Astrocyte (in vitro differentiated cells and primary cell): ENCODE measurements at regions not wholly inside any gene's neighbourhood (a gene's known extent, or its start where the extent isn't known, plus 50 kb on each side); places are given as distances from the start of the nearest gene placed in this dataset.

ENCODE experiments used
- DNase-seq: peaks from one replicate; pipeline ENCODE4 v3.0.0-alpha.2; 2010; ENCODE audit warnings: low read depth
- FAIRE-seq: peaks from 2 replicates; lab custom pipeline; 2011; peaks lifted over from hg19 to GRCh38; lab: Jason Lieb, UNC
- H2AFZ ChIP-seq: 2 replicates; pipeline ENCODE4 v1.6.0; 2012; ENCODE audit warnings: low read depth, low read length, inconsistent platforms
- H3K27ac ChIP-seq: 2 replicates; pipeline ENCODE4 v1.5.1; 2011; ENCODE audit warnings: low read depth, low read length, inconsistent platforms
- H3K27me3 ChIP-seq: 2 replicates; pipeline ENCODE4 v1.6.0; 2011; ENCODE audit warnings: low read length, inconsistent platforms; ENCODE audit not compliant: insufficient read depth
- H3K36me3 ChIP-seq: 2 replicates; pipeline ENCODE4 v1.5.1; 2011; ENCODE audit warnings: low read length, inconsistent platforms; ENCODE audit not compliant: insufficient read depth
- H3K4me1 ChIP-seq: 2 replicates; pipeline ENCODE4 v1.5.1; 2011; ENCODE audit warnings: low read length, inconsistent platforms; ENCODE audit not compliant: insufficient read depth
- H3K4me2 ChIP-seq: 2 replicates; pipeline ENCODE4 v1.6.0; 2012; ENCODE audit warnings: low read length, inconsistent platforms
- H3K4me3 ChIP-seq: 2 replicates; pipeline ENCODE4 v1.5.1; 2011; ENCODE audit warnings: low read depth, mild to moderate bottlenecking, low read length, inconsistent platforms; ENCODE audit not compliant: insufficient read depth
- H3K79me2 ChIP-seq: 2 replicates; pipeline ENCODE4 v1.6.0; 2012; ENCODE audit warnings: mild to moderate bottlenecking, low read length, inconsistent platforms; ENCODE audit not compliant: insufficient read depth
- H3K9ac ChIP-seq: 2 replicates; pipeline ENCODE4 v1.6.0; 2012; ENCODE audit warnings: mild to moderate bottlenecking, low read length, inconsistent platforms
- H3K9me3 ChIP-seq: 2 replicates; pipeline ENCODE4 v1.5.1; 2012; ENCODE audit warnings: low read depth, mild to moderate bottlenecking, low read length, inconsistent platforms; ENCODE audit not compliant: insufficient read depth
- H4K20me1 ChIP-seq: 2 replicates; pipeline ENCODE4 v1.6.0; 2012; ENCODE audit warnings: low read length, inconsistent platforms; ENCODE audit not compliant: insufficient read depth
- H3K27ac Mint-ChIP-seq: one replicate; pipeline ENCODE4 v1.8.0; 2021; ENCODE audit warnings: mild to moderate bottlenecking, mixed read lengths; ENCODE audit not compliant: unreplicated experiment
- H3K27me3 Mint-ChIP-seq: one replicate; pipeline ENCODE4 v1.8.0; 2021; ENCODE audit warnings: low read depth, mixed read lengths; ENCODE audit not compliant: unreplicated experiment
- H3K36me3 Mint-ChIP-seq: one replicate; pipeline ENCODE4 v1.8.0; 2021; ENCODE audit warnings: low read depth, mixed read lengths; ENCODE audit not compliant: unreplicated experiment
- H3K4me1 Mint-ChIP-seq: one replicate; pipeline ENCODE4 v1.8.0; 2021; ENCODE audit warnings: low read depth, mixed read lengths; ENCODE audit not compliant: unreplicated experiment
- H3K4me3 Mint-ChIP-seq: one replicate; pipeline ENCODE4 v1.8.0; 2021; ENCODE audit warnings: mild to moderate bottlenecking, moderate library complexity, mixed read lengths; ENCODE audit not compliant: unreplicated experiment
- H3K9me3 Mint-ChIP-seq: one replicate; pipeline ENCODE4 v1.8.0; 2021; ENCODE audit warnings: mild to moderate bottlenecking, mixed read lengths; ENCODE audit not compliant: unreplicated experiment
- EZH2 ChIP-seq: IDR thresholded peaks from 2 replicates; pipeline ENCODE4 v1.6.1; 2012; ENCODE audit warnings: mild to moderate bottlenecking, low read length, inconsistent platforms; ENCODE audit not compliant: insufficient read depth
- TF ChIP-seq, protein P1 (sequence below): IDR thresholded peaks from 2 replicates; pipeline ENCODE4 v1.5.1; 2011; ENCODE audit warnings: low read depth, mild to moderate bottlenecking, inconsistent platforms, low read length, moderate library complexity; ENCODE audit not compliant: insufficient read depth

DNA sequence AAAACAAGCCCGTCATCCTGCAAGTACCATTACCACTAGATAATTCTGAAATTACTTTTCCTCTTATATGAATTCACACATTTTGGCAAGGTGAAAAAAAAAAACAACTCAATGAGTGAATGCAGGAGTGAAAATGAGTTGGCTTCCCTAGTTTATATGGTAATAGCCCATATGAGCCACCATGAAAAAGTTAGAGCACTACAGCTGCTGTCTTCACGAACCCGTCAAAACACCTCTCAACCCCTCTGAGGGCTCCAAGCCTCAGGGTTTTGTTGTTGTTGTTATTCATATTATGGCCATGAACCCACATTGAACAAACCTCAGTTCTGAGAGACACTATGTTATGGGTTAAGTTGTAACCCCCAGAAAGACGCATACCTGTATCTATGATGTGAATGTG lies 289.9 kb upstream of the CAND1 start:
- Mint-ChIP-seq H3K4me3 (no peak overlapping the region), H3K9me3 (no peaks in the 10 kb centered on the region), H3K27me3 (no peaks in the 10 kb centered on the region), H3K27ac (no peak overlapping the region), H3K4me1 (peaks cover 8% of the 10 kb centered on the region), H3K36me3 (peaks cover 2% of the 10 kb centered on the region)
- H3K9me3 ChIP-seq = no peaks in the 10 kb centered on the region
- no peak overlapping the region for H3K27ac ChIP-seq
- H2AFZ ChIP-seq = no peak overlapping the region
- no peak overlapping the region for H3K9ac ChIP-seq
- FAIRE-seq (no peak), DNase-seq (no peak)
- H3K4me3 ChIP-seq = no peak overlapping the region
- H3K27me3 ChIP-seq = no peaks in the 10 kb centered on the region
- H3K36me3 ChIP-seq = no peaks in the 10 kb centered on the region
- no peaks in the 10 kb centered on the region for H4K20me1 ChIP-seq
- no peaks in the 10 kb centered on the region for H3K4me1 ChIP-seq
- no peak overlapping the region for H3K4me2 ChIP-seq
- no peak for TF ChIP-seq EZH2
- TF ChIP-seq, protein P1, sequence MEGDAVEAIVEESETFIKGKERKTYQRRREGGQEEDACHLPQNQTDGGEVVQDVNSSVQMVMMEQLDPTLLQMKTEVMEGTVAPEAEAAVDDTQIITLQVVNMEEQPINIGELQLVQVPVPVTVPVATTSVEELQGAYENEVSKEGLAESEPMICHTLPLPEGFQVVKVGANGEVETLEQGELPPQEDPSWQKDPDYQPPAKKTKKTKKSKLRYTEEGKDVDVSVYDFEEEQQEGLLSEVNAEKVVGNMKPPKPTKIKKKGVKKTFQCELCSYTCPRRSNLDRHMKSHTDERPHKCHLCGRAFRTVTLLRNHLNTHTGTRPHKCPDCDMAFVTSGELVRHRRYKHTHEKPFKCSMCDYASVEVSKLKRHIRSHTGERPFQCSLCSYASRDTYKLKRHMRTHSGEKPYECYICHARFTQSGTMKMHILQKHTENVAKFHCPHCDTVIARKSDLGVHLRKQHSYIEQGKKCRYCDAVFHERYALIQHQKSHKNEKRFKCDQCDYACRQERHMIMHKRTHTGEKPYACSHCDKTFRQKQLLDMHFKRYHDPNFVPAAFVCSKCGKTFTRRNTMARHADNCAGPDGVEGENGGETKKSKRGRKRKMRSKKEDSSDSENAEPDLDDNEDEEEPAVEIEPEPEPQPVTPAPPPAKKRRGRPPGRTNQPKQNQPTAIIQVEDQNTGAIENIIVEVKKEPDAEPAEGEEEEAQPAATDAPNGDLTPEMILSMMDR = no peak
- no peaks in the 10 kb centered on the region for H3K79me2 ChIP-seq

DNA sequence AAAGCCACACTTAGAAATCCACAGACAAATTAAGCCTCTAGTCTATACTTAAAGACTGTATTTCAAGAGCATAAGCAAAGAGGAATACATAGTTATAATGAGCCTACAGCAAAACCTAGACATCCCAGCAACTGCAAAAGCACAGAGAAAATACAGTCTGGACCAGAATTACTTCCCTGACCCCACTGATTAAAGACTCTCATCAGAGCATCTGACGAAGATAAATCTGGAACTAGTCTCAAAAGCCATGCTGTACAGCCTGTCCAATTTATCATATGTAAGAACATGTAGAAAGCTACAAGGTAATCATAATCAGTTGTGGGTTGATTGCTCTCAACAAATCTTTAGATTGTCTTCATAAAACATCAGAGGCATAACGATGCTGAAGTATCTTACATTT lies 285.1 kb upstream of the CAND1 start:
- no peak overlapping the region for H3K27ac Mint-ChIP-seq

GRCh38 chr12:66984962-66985361 lies 284.2 kb upstream of the CAND1 start:
- Mint-ChIP-seq H3K27me3 (no peaks in the 10 kb centered on the region), H3K4me1 (peaks cover 7% of the 10 kb centered on the region), H3K27ac (no peak overlapping the region), H3K4me3 (no peak overlapping the region), H3K36me3 (peaks cover 2% of the 10 kb centered on the region), H3K9me3 (no peaks in the 10 kb centered on the region)
- H3K9ac ChIP-seq = no peak overlapping the region
- TF ChIP-seq, protein P1 = no peak
- no peak for TF ChIP-seq EZH2
- no peak overlapping the region for H2AFZ ChIP-seq
- H3K4me2 ChIP-seq = no peak overlapping the region
- FAIRE-seq (no peak), DNase-seq (no peak)
- no peaks in the 10 kb centered on the region for H3K27me3 ChIP-seq
- H4K20me1 ChIP-seq = no peaks in the 10 kb centered on the region
- H3K9me3 ChIP-seq = no peaks in the 10 kb centered on the region
- no peaks in the 10 kb centered on the region for H3K4me1 ChIP-seq
- no peaks in the 10 kb centered on the region for H3K79me2 ChIP-seq
- H3K36me3 ChIP-seq = no peaks in the 10 kb centered on the region
- H3K27ac ChIP-seq = no peak overlapping the region
- H3K4me3 ChIP-seq = no peak overlapping the region

More for the DNA sequence above, 285.1 kb upstream of the CAND1 start:
- no peak overlapping the region for H3K27ac ChIP-seq
- no peaks in the 10 kb centered on the region for H4K20me1 ChIP-seq
- H3K4me3 Mint-ChIP-seq = no peak overlapping the region
- H3K9ac ChIP-seq = no peak overlapping the region
- no peaks in the 10 kb centered on the region for H3K9me3 Mint-ChIP-seq
- no peak overlapping the region for H2AFZ ChIP-seq
- TF ChIP-seq, protein P1 = no peak
- TF ChIP-seq EZH2 = no peak
- no peak overlapping the region for H3K4me3 ChIP-seq
- no peak overlapping the region for H3K4me2 ChIP-seq
- no peaks in the 10 kb centered on the region for H3K79me2 ChIP-seq
- no peaks in the 10 kb centered on the region for H3K36me3 ChIP-seq
- H3K4me1 ChIP-seq = no peaks in the 10 kb centered on the region
- H3K4me1 Mint-ChIP-seq = peaks cover 7% of the 10 kb centered on the region
- H3K27me3 Mint-ChIP-seq = no peaks in the 10 kb centered on the region
- H3K27me3 ChIP-seq = no peaks in the 10 kb centered on the region
- H3K9me3 ChIP-seq = no peaks in the 10 kb centered on the region
- peaks cover 2% of the 10 kb centered on the region for H3K36me3 Mint-ChIP-seq
- no peak for DNase-seq
- no peak for FAIRE-seq
